ENCODE measurements at regions not wholly inside any gene's neighbourhood (a gene's known extent, or its start where the extent isn't known, plus 50 kb on each side); places are given as distances from the start of the nearest gene placed in this dataset.

DNA sequence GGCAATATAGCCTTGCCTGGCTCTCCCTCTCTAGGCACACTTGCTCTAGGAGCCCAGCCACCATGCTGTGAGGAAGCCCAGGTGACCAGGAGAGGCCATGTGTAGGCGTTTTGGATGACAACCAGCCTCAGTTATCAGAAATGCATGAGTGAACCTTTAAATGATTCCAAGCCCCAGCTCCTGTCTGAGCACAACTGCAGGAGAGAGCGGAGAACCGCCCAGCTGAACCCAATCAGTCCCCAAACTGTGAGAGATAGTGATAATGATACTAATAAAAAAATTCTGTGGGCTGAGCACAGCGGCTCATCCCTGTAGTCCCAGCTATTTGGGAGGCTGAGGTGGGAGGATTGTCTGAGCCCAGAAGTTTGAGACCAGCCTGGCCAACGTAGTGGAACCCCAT is 83.8 kb upstream of the TOX2 start:
- TF ChIP-seq, protein P1, sequence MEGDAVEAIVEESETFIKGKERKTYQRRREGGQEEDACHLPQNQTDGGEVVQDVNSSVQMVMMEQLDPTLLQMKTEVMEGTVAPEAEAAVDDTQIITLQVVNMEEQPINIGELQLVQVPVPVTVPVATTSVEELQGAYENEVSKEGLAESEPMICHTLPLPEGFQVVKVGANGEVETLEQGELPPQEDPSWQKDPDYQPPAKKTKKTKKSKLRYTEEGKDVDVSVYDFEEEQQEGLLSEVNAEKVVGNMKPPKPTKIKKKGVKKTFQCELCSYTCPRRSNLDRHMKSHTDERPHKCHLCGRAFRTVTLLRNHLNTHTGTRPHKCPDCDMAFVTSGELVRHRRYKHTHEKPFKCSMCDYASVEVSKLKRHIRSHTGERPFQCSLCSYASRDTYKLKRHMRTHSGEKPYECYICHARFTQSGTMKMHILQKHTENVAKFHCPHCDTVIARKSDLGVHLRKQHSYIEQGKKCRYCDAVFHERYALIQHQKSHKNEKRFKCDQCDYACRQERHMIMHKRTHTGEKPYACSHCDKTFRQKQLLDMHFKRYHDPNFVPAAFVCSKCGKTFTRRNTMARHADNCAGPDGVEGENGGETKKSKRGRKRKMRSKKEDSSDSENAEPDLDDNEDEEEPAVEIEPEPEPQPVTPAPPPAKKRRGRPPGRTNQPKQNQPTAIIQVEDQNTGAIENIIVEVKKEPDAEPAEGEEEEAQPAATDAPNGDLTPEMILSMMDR (IDR thresholded peaks at IDR 0.05): no peak
- TF ChIP-seq POLR2A (IDR thresholded peaks at IDR 0.05) (no peak), EP300 (IDR thresholded peaks at IDR 0.05) (no peak)

Measured in tibial nerve (tissue), 4 donors.